ENCODE measurements at regions not wholly inside any gene's neighbourhood (a gene's known extent, or its start where the extent isn't known, plus 50 kb on each side); places are given as distances from the start of the nearest gene placed in this dataset.

DNA sequence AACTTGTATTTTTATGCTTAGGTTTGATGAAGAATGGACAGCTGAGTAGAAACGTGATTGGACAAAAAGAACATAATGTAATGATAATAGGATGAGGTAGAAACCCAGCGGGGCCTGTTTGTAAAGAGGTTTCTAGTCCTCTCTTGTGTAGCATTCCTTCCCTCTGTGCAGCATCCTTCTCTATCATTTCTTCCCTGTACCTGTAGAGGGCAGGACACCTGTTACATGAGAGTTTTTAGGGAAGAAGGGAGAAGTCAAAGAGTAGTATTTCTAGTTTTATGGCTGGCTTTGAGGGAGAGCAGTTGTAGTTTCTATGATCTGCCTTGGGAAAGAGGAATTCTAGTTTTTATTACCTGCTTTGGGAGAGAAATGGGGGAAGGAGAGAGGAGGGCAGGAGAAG, 162.1 kb upstream of the FST start:
- TF ChIP-seq, protein P1, sequence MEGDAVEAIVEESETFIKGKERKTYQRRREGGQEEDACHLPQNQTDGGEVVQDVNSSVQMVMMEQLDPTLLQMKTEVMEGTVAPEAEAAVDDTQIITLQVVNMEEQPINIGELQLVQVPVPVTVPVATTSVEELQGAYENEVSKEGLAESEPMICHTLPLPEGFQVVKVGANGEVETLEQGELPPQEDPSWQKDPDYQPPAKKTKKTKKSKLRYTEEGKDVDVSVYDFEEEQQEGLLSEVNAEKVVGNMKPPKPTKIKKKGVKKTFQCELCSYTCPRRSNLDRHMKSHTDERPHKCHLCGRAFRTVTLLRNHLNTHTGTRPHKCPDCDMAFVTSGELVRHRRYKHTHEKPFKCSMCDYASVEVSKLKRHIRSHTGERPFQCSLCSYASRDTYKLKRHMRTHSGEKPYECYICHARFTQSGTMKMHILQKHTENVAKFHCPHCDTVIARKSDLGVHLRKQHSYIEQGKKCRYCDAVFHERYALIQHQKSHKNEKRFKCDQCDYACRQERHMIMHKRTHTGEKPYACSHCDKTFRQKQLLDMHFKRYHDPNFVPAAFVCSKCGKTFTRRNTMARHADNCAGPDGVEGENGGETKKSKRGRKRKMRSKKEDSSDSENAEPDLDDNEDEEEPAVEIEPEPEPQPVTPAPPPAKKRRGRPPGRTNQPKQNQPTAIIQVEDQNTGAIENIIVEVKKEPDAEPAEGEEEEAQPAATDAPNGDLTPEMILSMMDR (IDR thresholded peaks at IDR 0.05) = no peak
- TF ChIP-seq POLR2A (IDR thresholded peaks at IDR 0.05) = no peak
